ENCODE measurements at regions not wholly inside any gene's neighbourhood (a gene's known extent, or its start where the extent isn't known, plus 50 kb on each side); places are given as distances from the start of the nearest gene placed in this dataset.

DNA sequence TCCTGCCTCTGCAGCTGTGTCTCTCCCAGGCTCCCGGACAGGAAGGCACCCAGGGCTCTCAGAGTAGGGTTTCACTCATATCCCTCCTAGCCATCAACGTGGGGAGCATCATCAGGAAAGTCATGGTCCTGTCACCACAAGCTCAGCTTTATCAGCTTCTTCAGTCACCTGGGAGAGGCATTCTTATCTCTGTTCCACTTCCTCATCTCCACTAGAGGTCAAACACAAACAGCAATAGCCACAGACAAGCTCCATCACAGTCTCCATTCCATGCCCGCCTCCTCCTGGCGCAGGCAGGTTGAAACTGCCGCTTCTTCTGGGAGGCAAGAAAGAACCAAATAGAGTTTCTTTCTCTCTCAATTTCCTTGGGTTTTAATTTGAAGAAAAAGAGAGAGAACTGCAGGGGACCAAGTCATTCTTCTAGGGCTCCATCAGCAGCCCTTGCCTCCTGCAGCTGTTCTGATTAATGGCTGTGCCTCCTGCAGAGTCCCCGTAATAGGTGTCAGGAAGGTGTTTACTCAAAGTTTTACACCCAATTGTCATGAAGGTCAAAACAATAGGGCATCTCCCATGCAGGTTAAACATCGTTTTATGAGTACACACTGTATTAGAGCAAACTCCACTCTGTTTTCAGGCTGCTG lies 377.9 kb downstream of the TMEM182 start:
- TF ChIP-seq, protein P1, sequence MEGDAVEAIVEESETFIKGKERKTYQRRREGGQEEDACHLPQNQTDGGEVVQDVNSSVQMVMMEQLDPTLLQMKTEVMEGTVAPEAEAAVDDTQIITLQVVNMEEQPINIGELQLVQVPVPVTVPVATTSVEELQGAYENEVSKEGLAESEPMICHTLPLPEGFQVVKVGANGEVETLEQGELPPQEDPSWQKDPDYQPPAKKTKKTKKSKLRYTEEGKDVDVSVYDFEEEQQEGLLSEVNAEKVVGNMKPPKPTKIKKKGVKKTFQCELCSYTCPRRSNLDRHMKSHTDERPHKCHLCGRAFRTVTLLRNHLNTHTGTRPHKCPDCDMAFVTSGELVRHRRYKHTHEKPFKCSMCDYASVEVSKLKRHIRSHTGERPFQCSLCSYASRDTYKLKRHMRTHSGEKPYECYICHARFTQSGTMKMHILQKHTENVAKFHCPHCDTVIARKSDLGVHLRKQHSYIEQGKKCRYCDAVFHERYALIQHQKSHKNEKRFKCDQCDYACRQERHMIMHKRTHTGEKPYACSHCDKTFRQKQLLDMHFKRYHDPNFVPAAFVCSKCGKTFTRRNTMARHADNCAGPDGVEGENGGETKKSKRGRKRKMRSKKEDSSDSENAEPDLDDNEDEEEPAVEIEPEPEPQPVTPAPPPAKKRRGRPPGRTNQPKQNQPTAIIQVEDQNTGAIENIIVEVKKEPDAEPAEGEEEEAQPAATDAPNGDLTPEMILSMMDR (IDR thresholded peaks at IDR 0.05): no peak
- no peak for TF ChIP-seq POLR2AphosphoS5 (IDR thresholded peaks at IDR 0.05; ENCODE audit: low read depth, low read length)
- TF ChIP-seq, protein P2, sequence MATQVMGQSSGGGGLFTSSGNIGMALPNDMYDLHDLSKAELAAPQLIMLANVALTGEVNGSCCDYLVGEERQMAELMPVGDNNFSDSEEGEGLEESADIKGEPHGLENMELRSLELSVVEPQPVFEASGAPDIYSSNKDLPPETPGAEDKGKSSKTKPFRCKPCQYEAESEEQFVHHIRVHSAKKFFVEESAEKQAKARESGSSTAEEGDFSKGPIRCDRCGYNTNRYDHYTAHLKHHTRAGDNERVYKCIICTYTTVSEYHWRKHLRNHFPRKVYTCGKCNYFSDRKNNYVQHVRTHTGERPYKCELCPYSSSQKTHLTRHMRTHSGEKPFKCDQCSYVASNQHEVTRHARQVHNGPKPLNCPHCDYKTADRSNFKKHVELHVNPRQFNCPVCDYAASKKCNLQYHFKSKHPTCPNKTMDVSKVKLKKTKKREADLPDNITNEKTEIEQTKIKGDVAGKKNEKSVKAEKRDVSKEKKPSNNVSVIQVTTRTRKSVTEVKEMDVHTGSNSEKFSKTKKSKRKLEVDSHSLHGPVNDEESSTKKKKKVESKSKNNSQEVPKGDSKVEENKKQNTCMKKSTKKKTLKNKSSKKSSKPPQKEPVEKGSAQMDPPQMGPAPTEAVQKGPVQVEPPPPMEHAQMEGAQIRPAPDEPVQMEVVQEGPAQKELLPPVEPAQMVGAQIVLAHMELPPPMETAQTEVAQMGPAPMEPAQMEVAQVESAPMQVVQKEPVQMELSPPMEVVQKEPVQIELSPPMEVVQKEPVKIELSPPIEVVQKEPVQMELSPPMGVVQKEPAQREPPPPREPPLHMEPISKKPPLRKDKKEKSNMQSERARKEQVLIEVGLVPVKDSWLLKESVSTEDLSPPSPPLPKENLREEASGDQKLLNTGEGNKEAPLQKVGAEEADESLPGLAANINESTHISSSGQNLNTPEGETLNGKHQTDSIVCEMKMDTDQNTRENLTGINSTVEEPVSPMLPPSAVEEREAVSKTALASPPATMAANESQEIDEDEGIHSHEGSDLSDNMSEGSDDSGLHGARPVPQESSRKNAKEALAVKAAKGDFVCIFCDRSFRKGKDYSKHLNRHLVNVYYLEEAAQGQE (IDR thresholded peaks at IDR 0.05; ENCODE audit: insufficient read depth in 1 of 2, low read depth in 2 of 2, low read length in 1 of 2): no peak

All from Panc1 (cell line).